Activated naive CD4-positive, alpha-beta T cell treated with anti-CD3 and anti-CD28 coated beads, Interleukin-2, amount 10 ng/mL, durations not matched to agents 7 days and 5 days (primary cell): ENCODE measurements at regions not wholly inside any gene's neighbourhood (a gene's known extent, or its start where the extent isn't known, plus 50 kb on each side); places are given as distances from the start of the nearest gene placed in this dataset.

Experiments
- CTCF ChIA-PET: fragments of 350-600 bp; sonication (Branson Sonifier 250); formaldehyde crosslinking; loops from one replicate; lab custom pipeline; 2021; ENCODE audit warnings: antibody characterized with exemption; lab: Charles Lee
- DNase-seq: peaks from one replicate; pipeline ENCODE4 v3.0.0-alpha.2; 2020
- H3K27ac Mint-ChIP-seq: one replicate; pipeline ENCODE4 v1.8.0; 2021; ENCODE audit warnings: mild to moderate bottlenecking, moderate library complexity, mixed read lengths
- H3K27me3 Mint-ChIP-seq: one replicate; pipeline ENCODE4 v1.8.0; 2021; ENCODE audit warnings: mild to moderate bottlenecking, mixed read lengths
- H3K36me3 Mint-ChIP-seq: one replicate; pipeline ENCODE4 v1.8.0; 2021; ENCODE audit warnings: mixed read lengths
- H3K4me1 Mint-ChIP-seq: one replicate; pipeline ENCODE4 v1.8.0; 2021; ENCODE audit warnings: mixed read lengths
- H3K4me3 Mint-ChIP-seq: one replicate; pipeline ENCODE4 v1.8.0; 2021; ENCODE audit warnings: mild to moderate bottlenecking, moderate library complexity, mixed read lengths
- H3K9me3 Mint-ChIP-seq: one replicate; pipeline ENCODE4 v1.8.0; 2021; ENCODE audit warnings: mixed read lengths

- no peak for DNase-seq
- no peaks in the 10 kb centered on the region for H3K27me3 Mint-ChIP-seq
- H3K27ac Mint-ChIP-seq: no peak overlapping the region
- H3K36me3 Mint-ChIP-seq: no peaks in the 10 kb centered on the region
- H3K4me3 Mint-ChIP-seq: no peak overlapping the region
- no peaks in the 10 kb centered on the region for H3K4me1 Mint-ChIP-seq
- CTCF ChIA-PET: no interaction called here
- no peaks in the 10 kb centered on the region for H3K9me3 Mint-ChIP-seq
These were observed 668.7 kb downstream of the OTOL1 start for GRCh38 chr3:162165346-162165745.

DNA sequence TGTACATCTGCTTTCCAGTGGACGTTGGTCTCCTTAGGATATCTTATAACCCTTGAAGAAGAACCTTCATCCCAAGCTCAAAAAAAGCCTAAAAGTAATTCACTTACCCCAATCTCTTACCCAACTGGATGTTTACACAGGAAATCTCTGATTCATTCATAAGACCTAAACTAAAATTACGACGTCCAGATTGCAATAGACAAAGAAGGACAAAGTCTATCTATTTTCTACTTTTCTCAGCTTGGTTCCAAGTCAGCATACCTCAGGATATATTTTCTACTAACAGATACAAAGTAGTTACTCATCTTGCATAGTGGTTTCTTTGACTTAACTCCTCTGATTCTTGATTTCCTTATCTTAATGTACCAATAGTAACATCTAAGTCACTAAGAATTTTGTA lies 669.9 kb downstream of the OTOL1 start:
- Mint-ChIP-seq H3K36me3 (no peaks in the 10 kb centered on the region), H3K27me3 (no peaks in the 10 kb centered on the region), H3K4me3 (no peak overlapping the region), H3K9me3 (no peaks in the 10 kb centered on the region), H3K4me1 (no peaks in the 10 kb centered on the region), H3K27ac (no peak overlapping the region)
- DNase-seq: no peak
- CTCF ChIA-PET: no interaction called here

- H3K36me3 Mint-ChIP-seq: no peaks in the 10 kb centered on the region
- H3K4me3 Mint-ChIP-seq: no peak overlapping the region
- no peaks in the 10 kb centered on the region for H3K27me3 Mint-ChIP-seq
- DNase-seq: no peak
- no peaks in the 10 kb centered on the region for H3K4me1 Mint-ChIP-seq
- H3K9me3 Mint-ChIP-seq: peaks cover 2% of the 10 kb centered on the region
- CTCF ChIA-PET: no interaction called here
- no peak overlapping the region for H3K27ac Mint-ChIP-seq
These were observed 672.1 kb downstream of the OTOL1 start for GRCh38 chr3:162168715-162169114.

DNA sequence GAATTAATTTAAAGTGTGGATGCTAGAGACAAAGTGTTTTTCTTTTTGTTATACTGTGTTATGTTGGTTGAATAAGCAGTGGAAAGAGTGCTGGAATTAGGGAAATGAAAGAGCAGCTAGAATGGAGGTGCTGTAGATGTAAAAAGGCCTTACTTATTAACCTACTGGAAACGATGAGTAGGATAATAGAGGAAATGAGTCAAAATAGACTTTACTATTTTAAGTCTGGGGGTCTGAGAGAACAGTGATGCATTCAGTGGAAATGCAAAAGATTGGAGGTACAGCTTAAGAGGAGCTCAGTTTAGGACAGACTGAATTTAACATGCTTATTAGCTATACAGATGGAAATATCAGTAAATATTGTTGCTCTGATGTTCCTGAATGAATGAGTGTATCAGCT lies 674.0 kb downstream of the OTOL1 start:
- Mint-ChIP-seq H3K27me3 (no peaks in the 10 kb centered on the region), H3K36me3 (no peaks in the 10 kb centered on the region), H3K4me3 (no peak overlapping the region), H3K9me3 (peaks cover 2% of the 10 kb centered on the region), H3K27ac (no peak overlapping the region), H3K4me1 (no peaks in the 10 kb centered on the region)
- CTCF ChIA-PET: no interaction called here
- no peak for DNase-seq

DNA sequence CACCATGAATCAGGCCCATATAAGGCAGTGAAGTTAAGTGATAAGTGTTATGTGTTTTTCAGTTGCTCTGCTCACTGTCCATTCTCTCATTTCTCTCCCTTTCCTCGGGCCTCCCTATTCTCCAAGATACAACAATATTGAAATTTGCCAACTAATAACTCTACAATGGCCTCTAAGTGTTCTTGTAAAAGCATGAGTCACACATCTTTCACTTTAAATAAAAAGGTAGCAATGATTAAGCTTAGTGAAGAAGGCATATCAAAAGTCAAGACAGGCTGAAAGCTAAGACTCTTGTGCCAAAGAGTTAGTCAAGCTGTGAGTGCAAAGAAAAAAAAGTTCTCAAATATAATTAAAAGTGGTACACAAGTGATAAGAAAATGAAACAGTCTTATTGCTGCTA lies 675.4 kb downstream of the OTOL1 start:
- Mint-ChIP-seq H3K27ac (no peak overlapping the region), H3K4me1 (no peaks in the 10 kb centered on the region), H3K27me3 (no peaks in the 10 kb centered on the region), H3K36me3 (no peaks in the 10 kb centered on the region), H3K9me3 (peaks cover 2% of the 10 kb centered on the region), H3K4me3 (no peak overlapping the region)
- CTCF ChIA-PET: no interaction called here
- DNase-seq: no peak

DNA sequence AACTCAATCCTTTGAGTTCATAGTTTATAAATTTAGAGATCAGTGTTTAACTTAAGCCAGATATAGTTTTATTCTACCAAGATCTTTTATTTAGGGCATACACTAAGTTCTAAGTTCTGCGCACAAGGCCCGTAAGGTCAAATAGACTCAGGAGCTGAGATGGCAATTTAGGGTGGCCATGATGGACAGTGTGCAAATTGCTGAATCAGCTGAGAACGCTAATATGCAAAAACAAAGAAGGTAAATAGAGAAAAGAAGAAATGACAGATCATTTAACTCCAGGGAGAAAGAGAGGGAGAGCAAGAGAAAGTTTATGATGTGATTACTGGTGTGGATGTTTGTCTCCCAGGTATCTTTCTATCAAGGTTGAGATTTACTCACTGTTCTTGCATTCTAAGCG lies 678.5 kb downstream of the OTOL1 start:
- CTCF ChIA-PET: no interaction called here

DNA sequence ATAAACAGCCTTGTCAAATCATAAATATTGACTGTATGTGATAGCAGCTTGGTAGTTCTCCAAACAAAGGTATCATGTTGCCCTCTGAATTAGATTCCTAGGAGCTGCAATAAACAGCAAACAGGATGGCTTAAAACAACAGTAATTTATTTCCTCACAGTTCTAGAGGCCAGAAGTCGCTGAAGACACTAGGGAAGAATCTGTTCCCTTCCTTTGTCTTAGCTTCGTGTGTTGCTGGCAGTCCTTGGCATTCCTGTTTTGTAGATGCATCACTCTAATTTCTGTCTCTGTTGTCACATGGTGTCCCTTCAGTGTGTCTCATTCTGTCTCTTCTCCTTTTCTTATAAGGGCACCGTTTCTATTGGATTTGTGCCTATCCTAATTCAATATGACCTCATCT lies 679.3 kb downstream of the OTOL1 start:
- CTCF ChIA-PET: no interaction called here
- Mint-ChIP-seq H3K27ac (no peak overlapping the region), H3K4me1 (no peaks in the 10 kb centered on the region), H3K36me3 (no peaks in the 10 kb centered on the region), H3K9me3 (peaks cover 2% of the 10 kb centered on the region), H3K4me3 (no peak overlapping the region), H3K27me3 (no peaks in the 10 kb centered on the region)
- DNase-seq: no peak

More for the DNA sequence above, 678.5 kb downstream of the OTOL1 start:
- H3K9me3 Mint-ChIP-seq: peaks cover 2% of the 10 kb centered on the region
- no peak overlapping the region for H3K4me3 Mint-ChIP-seq
- DNase-seq: no peak
- H3K27me3 Mint-ChIP-seq: no peaks in the 10 kb centered on the region
- H3K36me3 Mint-ChIP-seq: no peaks in the 10 kb centered on the region
- no peaks in the 10 kb centered on the region for H3K4me1 Mint-ChIP-seq
- H3K27ac Mint-ChIP-seq: no peak overlapping the region

- Mint-ChIP-seq H3K9me3 (peaks cover 7% of the 10 kb centered on the region), H3K27me3 (no peaks in the 10 kb centered on the region), H3K36me3 (no peaks in the 10 kb centered on the region), H3K4me1 (no peaks in the 10 kb centered on the region), H3K27ac (no peak overlapping the region), H3K4me3 (no peak overlapping the region)
- CTCF ChIA-PET: no interaction called here
- no peak for DNase-seq
These were observed 686.8 kb downstream of the OTOL1 start for GRCh38 chr3:162183440-162183839.

GRCh38 chr3:162192340-162193029 lies 695.9 kb downstream of the OTOL1 start:
- no peak overlapping the region for H3K4me3 Mint-ChIP-seq
- CTCF ChIA-PET: no interaction called here
- H3K27ac Mint-ChIP-seq: no peak overlapping the region
- peaks cover 5% of the 10 kb centered on the region for H3K9me3 Mint-ChIP-seq
- no peak for DNase-seq
- H3K27me3 Mint-ChIP-seq: no peaks in the 10 kb centered on the region
- H3K36me3 Mint-ChIP-seq: no peaks in the 10 kb centered on the region
- no peaks in the 10 kb centered on the region for H3K4me1 Mint-ChIP-seq

DNA sequence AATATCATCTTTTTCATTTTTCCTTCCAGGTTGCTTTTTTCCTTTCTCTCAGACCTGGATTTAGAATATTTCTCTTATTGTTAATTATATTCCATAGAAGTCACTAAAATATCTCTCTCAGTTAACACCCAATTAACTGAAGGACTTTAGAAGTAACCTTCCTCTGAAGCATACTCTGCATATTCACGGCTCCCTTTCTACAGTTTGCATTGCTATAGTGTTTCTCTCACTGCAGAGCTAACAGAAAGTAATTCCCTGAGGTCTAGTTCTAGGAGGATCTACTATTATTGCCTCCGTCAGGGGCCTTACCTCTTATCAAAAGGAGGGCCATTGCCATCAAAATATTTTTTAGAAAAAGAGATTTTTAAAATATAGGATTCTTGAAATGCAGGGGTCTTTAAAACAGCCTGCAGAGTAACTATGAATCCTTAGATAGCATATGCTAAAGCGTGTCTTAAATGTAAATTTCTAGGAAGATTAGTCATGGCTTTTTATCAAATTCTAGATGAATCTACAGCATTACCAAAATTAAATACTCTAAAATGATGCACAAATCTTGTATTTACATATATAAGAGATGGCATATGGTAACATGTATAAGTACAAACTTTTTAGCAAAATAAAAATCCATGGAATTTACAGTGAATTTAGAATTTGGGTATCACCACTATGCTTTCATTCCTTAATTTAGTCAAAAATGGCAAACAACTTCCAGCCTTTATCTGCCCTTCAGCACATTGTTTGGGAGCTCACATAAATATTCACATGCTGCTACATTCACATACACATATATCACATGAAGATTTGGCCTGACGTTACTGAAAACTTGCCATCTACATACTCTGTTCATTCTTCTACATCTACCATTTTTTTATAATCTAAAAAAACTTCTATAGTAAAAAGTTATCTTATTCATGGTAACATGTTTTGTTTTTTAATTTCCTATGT lies 696.8 kb downstream of the OTOL1 start:
- DNase-seq: no peak
- H3K4me3 Mint-ChIP-seq: no peak overlapping the region
- H3K27me3 Mint-ChIP-seq: no peaks in the 10 kb centered on the region
- H3K36me3 Mint-ChIP-seq: no peaks in the 10 kb centered on the region
- CTCF ChIA-PET: no interaction called here
- H3K4me1 Mint-ChIP-seq: no peaks in the 10 kb centered on the region
- peaks cover 5% of the 10 kb centered on the region for H3K9me3 Mint-ChIP-seq
- H3K27ac Mint-ChIP-seq: no peak overlapping the region

GRCh38 chr3:162195147-162195546 lies 698.5 kb downstream of the OTOL1 start:
- no peak for DNase-seq
- Mint-ChIP-seq H3K4me3 (no peak overlapping the region), H3K27me3 (no peaks in the 10 kb centered on the region), H3K9me3 (peaks cover 5% of the 10 kb centered on the region), H3K36me3 (no peaks in the 10 kb centered on the region), H3K27ac (no peak overlapping the region), H3K4me1 (no peaks in the 10 kb centered on the region)
- CTCF ChIA-PET: no interaction called here

- Mint-ChIP-seq H3K4me3 (no peak overlapping the region), H3K27me3 (no peaks in the 10 kb centered on the region), H3K27ac (no peak overlapping the region), H3K4me1 (no peaks in the 10 kb centered on the region), H3K9me3 (peaks cover 3% of the 10 kb centered on the region), H3K36me3 (no peaks in the 10 kb centered on the region)
- no peak for DNase-seq
- CTCF ChIA-PET: no interaction called here
These were observed 700.4 kb downstream of the OTOL1 start for GRCh38 chr3:162196964-162197363.

DNA sequence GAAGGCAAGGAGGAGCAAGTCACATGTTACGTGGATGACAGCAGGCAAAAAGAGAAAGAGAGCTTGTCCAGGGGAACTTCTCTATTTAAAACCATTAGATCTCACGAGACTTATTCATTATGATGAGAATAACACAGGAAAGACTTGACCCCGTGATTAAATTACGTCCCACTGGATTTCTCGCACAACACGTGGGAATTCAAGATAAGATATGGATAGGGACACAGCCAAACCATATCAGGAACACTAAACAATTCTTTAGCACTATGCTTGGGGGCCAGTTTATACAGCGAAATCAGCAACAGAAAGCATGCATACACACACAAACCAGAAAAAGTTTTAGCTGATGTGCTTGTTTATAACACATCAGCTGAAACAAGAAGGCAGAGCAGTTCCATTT lies 704.2 kb downstream of the OTOL1 start:
- DNase-seq: no peak
- H3K4me3 Mint-ChIP-seq: no peak overlapping the region

DNA sequence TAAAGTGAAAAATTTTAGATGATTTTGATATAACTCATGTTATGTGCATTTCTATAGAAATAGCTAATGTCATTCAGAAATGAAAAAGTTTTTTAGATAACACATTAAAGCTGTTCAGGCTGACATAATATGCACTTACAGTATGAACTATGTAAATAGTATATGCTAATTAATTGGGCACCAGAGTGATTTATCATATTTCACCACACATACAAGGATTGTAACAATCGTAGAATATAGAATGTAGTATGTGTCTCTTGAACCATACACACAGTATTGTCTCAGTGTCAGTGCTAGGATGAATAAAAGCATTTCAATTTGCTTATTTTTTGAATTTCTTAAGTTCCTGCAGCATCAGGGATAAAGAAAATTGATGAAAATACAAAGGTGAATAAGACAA lies 710.0 kb downstream of the OTOL1 start:
- H3K27ac Mint-ChIP-seq: no peak overlapping the region
- CTCF ChIA-PET: no interaction called here
- no peaks in the 10 kb centered on the region for H3K27me3 Mint-ChIP-seq
- H3K4me3 Mint-ChIP-seq: no peak overlapping the region
- no peaks in the 10 kb centered on the region for H3K9me3 Mint-ChIP-seq
- no peak for DNase-seq
- H3K4me1 Mint-ChIP-seq: no peaks in the 10 kb centered on the region
- H3K36me3 Mint-ChIP-seq: no peaks in the 10 kb centered on the region

More for the DNA sequence above, 704.2 kb downstream of the OTOL1 start:
- no peaks in the 10 kb centered on the region for H3K9me3 Mint-ChIP-seq
- H3K4me1 Mint-ChIP-seq: no peaks in the 10 kb centered on the region
- no peaks in the 10 kb centered on the region for H3K36me3 Mint-ChIP-seq
- H3K27ac Mint-ChIP-seq: no peak overlapping the region
- no peaks in the 10 kb centered on the region for H3K27me3 Mint-ChIP-seq
- CTCF ChIA-PET: no interaction called here

DNA sequence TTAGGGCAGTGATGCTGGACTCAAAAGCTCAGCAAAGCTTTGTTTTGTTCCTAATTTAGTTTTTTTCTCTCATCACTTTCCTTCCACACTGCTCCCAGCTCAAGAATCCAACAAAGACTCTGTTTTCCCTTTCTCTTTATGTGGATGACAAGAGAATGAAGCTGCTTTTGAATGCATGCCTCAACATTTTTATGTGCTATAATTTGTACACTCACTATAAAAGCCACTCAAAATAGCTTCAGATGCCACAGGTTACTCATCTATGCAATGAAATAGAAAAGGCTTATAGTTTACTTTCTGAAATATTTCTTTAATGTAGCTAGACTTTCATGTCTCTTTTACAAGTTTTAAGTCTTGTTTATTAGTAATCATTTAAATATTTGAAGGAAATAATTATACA lies 714.9 kb downstream of the OTOL1 start:
- no peaks in the 10 kb centered on the region for H3K9me3 Mint-ChIP-seq
- H3K27ac Mint-ChIP-seq: no peak overlapping the region
- no peak overlapping the region for H3K4me3 Mint-ChIP-seq
- no peaks in the 10 kb centered on the region for H3K36me3 Mint-ChIP-seq
- H3K27me3 Mint-ChIP-seq: no peaks in the 10 kb centered on the region
- H3K4me1 Mint-ChIP-seq: no peaks in the 10 kb centered on the region
- CTCF ChIA-PET: interaction anchor here (1.1 kb wide), 1 partner anchor 9 kb away, joined by 3 read pairs; no protein-coding TSS in a partner anchor
- DNase-seq: no peak
